GM12878 (cell line): ENCODE measurements at regions not wholly inside any gene's neighbourhood (a gene's known extent, or its start where the extent isn't known, plus 50 kb on each side); places are given as distances from the start of the nearest gene placed in this dataset.

Experiments
- ATAC-seq: fragments of 200-7000 bp; cut with Tn5 transposase; 3 replicates; pipeline ENCODE4 v1.9.1; 2020; ENCODE audit warnings: mild to moderate bottlenecking, moderate library complexity
- BruUV-seq: library from RNA; stranded (reverse); fragments of 400-500 nt; replicated peaks from 2 replicates; lab custom pipeline; 2021; lab: Mats Ljungman, UMichigan
- CTCF ChIA-PET: fragments of 300-600 bp; sonication (Branson Sonifier 250); formaldehyde crosslinking; extraction: SDS; loops from one replicate; lab custom pipeline; 2021; ENCODE audit warnings: inconsistent platforms; lab: Yijun Ruan, JAX
- POLR2A ChIA-PET: fragments of 350-600 bp; formaldehyde crosslinking; extraction: SDS; loops from one replicate; lab custom pipeline; 2021; ENCODE audit warnings: inconsistent platforms; lab: Charles Lee
- RAD21 ChIA-PET: fragments of 300-600 bp; sonication (Branson Sonifier 250); formaldehyde crosslinking; loops from one replicate; lab custom pipeline; 2023; ENCODE audit warnings: antibody characterized with exemption; ENCODE audit not compliant: unreplicated experiment; lab: Charles Lee
- SMC1A ChIA-PET: fragments of 300-600 bp; sonication (Branson Sonifier 250); formaldehyde crosslinking; loops from one replicate; lab custom pipeline; 2023; ENCODE audit not compliant: unreplicated experiment, uncharacterized antibody; lab: Charles Lee
- DNase-seq: peaks from one replicate; pipeline ENCODE4 v3.0.0-alpha.2; 2011; ENCODE audit warnings: low read depth, low spot score
- FAIRE-seq: peaks from 3 replicates; lab custom pipeline; 2011; peaks lifted over from hg19 to GRCh38; lab: Jason Lieb, UNC
- H2AFZ ChIP-seq: 2 replicates; pipeline ENCODE4 v1.6.0; 2011; ENCODE audit warnings: low read depth, low read length, control low read depth; ENCODE audit not compliant: control insufficient read depth
- H3K27ac ChIP-seq: 2 replicates; pipeline ENCODE4 v1.5.1; 2011; ENCODE audit warnings: control low read depth; ENCODE audit not compliant: control insufficient read depth, insufficient read depth
- H3K27me3 ChIP-seq, 2 experiments: replicated peaks in 1 of 2; 2 replicates each; pipeline versions ENCODE4 v1.6.0 to v1.6.1; 2011; ENCODE audit warnings: low read length in 1 of 2; ENCODE audit not compliant: control insufficient read depth in 2 of 2, insufficient read depth in 2 of 2
- H3K36me3 ChIP-seq, 2 experiments: 2 replicates each; pipeline ENCODE4 v1.5.1; 2011; ENCODE audit warnings: low read length in 1 of 2; ENCODE audit not compliant: control insufficient read depth in 2 of 2, insufficient read depth in 2 of 2
- H3K4me1 ChIP-seq: 2 replicates; pipeline ENCODE4 v1.6.1; 2011; ENCODE audit warnings: mild to moderate bottlenecking, low read length, moderate library complexity, mixed read lengths; ENCODE audit not compliant: control insufficient read depth, insufficient read depth
- H3K4me2 ChIP-seq: 2 replicates; pipeline ENCODE4 v1.6.0; 2011; ENCODE audit warnings: control low read depth; ENCODE audit not compliant: control insufficient read depth, insufficient read depth
- H3K4me3 ChIP-seq: fragments of 200-600 bp; sonication (generic); 2 replicates; pipeline ENCODE4 v1.5.1; 2016
- H3K79me2 ChIP-seq: 2 replicates; pipeline ENCODE4 v1.6.0; 2011; ENCODE audit warnings: low read length; ENCODE audit not compliant: control insufficient read depth, insufficient read depth
- H3K9ac ChIP-seq: 2 replicates; pipeline ENCODE4 v1.8.0; 2011; ENCODE audit warnings: low read length, control low read depth, mixed read lengths; ENCODE audit not compliant: control insufficient read depth, insufficient read depth
- H3K9me3 ChIP-seq: replicated peaks from 3 replicates; pipeline ENCODE4 v1.5.1; 2011; ENCODE audit warnings: mild to moderate bottlenecking, low read length; ENCODE audit not compliant: control insufficient read depth, insufficient read depth
- H4K20me1 ChIP-seq: 2 replicates; pipeline ENCODE4 v1.6.0; 2011; ENCODE audit not compliant: control insufficient read depth, insufficient read depth
- BHLHE40 ChIP-seq, 2 experiments: fragments of 450-650 bp in 1 of 2; IDR thresholded peaks; 2 replicates each; pipeline ENCODE4 v1.6.1; 2011 to 2017; ENCODE audit warnings: low read depth in 2 of 2, borderline replicate concordance in 1 of 2, improper control_type of control experiment in 1 of 2, low read length in 1 of 2, mild to moderate bottlenecking in 1 of 2
- CBFB ChIP-seq: IDR thresholded peaks from 2 replicates; pipeline ENCODE4 v1.6.1; 2016; ENCODE audit warnings: antibody characterized with exemption, low read depth
- RUNX3 ChIP-seq: IDR thresholded peaks from 2 replicates; pipeline ENCODE4 v1.6.1; 2012; ENCODE audit warnings: low read length, inconsistent platforms
- SMC3 ChIP-seq: IDR thresholded peaks from 2 replicates; pipeline ENCODE4 v1.6.1; 2011; ENCODE audit warnings: low read length, improper control_type of control experiment, borderline replicate concordance
- ZBTB4 ChIP-seq: fragments of 450-650 bp; formaldehyde crosslinking; IDR thresholded peaks from 2 replicates; pipeline ENCODE4 v1.4.0; 2022; ENCODE audit warnings: mild to moderate bottlenecking, moderate library complexity
- ZNF622 ChIP-seq: fragments of 450-650 bp; IDR thresholded peaks from 2 replicates; pipeline ENCODE4 v1.6.1; 2017; ENCODE audit warnings: mild to moderate bottlenecking, inconsistent platforms
- WGBS: methylation state at CpG from one replicate; pipeline ENCODE4 v1.1.6; 2016; ENCODE audit warnings: low lambda C conversion rate; ENCODE audit not compliant: insufficient replicate concordance, insufficient coverage; ENCODE audit errors: missing lambda C conversion rate; 5-methylcytosine and 5-hydroxymethylcytosine counted together
- in situ Hi-C: fragments of 300-500 bp; cut with MboI; formaldehyde crosslinking; loops from 9 replicates; pipeline ENCODE4 v1.14.3; 2018; ENCODE audit warnings: mixed read lengths
- intact Hi-C: fragments of 100-400 bp; cut with micrococcal nuclease; formaldehyde crosslinking; loops from one replicate; pipeline ENCODE4 v1.14.2; 2022; ENCODE audit not compliant: unreplicated experiment

GRCh38 chr18:42588786-42589185 is 526.7 kb downstream of the RIT2 start:
- Histone ChIP-seq H3K27ac (no peak overlapping the region), H3K4me2 (no peak overlapping the region), H3K9me3 (no peaks in the 10 kb centered on the region), H3K36me3 (no peaks in the 10 kb centered on the region), H3K4me1 (no peaks in the 10 kb centered on the region)
- no peak for FAIRE-seq
- ChIA-PET RAD21 (interaction anchor here (1.2 to 1.7 kb wide), 2 partner anchors 10 to 474 kb away, joined by 4 read pairs; no protein-coding TSS in a partner anchor), SMC1A (interaction anchor here (1.1 kb wide), 1 partner anchor 10 kb away, joined by 4 read pairs; no protein-coding TSS in a partner anchor)
- intact Hi-C loops, result no loop called here
- TF ChIP-seq BHLHE40 (IDR thresholded peaks at IDR 0.05; ENCODE audit: borderline replicate concordance in 1 of 2, low read depth in 2 of 2, low read length in 1 of 2), result no peak
- no peak for TF ChIP-seq RUNX3
- TF ChIP-seq ZNF622, result no peak
- TF ChIP-seq CBFB, result no peak
- TF ChIP-seq SMC3, result no peak
- TF ChIP-seq ZBTB4, result no peak
- TF ChIP-seq, all 136 proteins: peak for 0
- H2AFZ ChIP-seq, result no peak overlapping the region
- H3K4me3 ChIP-seq, result no peak overlapping the region
- H4K20me1 ChIP-seq, result no peaks in the 10 kb centered on the region
- DNase-seq, result no peak
- BruUV-seq, result no TSS peak
- H3K79me2 ChIP-seq, result no peaks in the 10 kb centered on the region
- no peak overlapping the region for H3K9ac ChIP-seq
- in situ Hi-C loops, result no loop called here
- POLR2A ChIA-PET, result no interaction called here
- WGBS, result 0% methylated on average over 3 of the region's 3 CpGs
- CTCF ChIA-PET, result interaction anchor here (1.0 to 1.3 kb wide), 3 partner anchors 10 to 474 kb away, joined by 3 to 4 read pairs (median 4); no protein-coding TSS in a partner anchor
- no peak for ATAC-seq
- no peaks in the 10 kb centered on the region for H3K27me3 ChIP-seq
